GM18505 (cell line): ENCODE measurements at regions not wholly inside any gene's neighbourhood (a gene's known extent, or its start where the extent isn't known, plus 50 kb on each side); places are given as distances from the start of the nearest gene placed in this dataset.
"Not testable (repeated sequence)": the region's sequence is repeated elsewhere in the genome, so short reads cannot be mapped to it uniquely, and the experiment has no call there.

ENCODE experiments used
- ATAC-seq: cut with Tn5 transposase; IDR thresholded peaks from one replicate; pipeline ENCODE4 v1.9.1; 2021; ENCODE audit not compliant: unreplicated experiment
- POLR2A ChIP-seq: IDR thresholded peaks from 4 replicates; pipeline ENCODE4 v1.6.1; 2011; ENCODE audit warnings: borderline replicate concordance; ENCODE audit not compliant: insufficient read depth, insufficient read length; ENCODE audit errors: extremely low read depth

DNA sequence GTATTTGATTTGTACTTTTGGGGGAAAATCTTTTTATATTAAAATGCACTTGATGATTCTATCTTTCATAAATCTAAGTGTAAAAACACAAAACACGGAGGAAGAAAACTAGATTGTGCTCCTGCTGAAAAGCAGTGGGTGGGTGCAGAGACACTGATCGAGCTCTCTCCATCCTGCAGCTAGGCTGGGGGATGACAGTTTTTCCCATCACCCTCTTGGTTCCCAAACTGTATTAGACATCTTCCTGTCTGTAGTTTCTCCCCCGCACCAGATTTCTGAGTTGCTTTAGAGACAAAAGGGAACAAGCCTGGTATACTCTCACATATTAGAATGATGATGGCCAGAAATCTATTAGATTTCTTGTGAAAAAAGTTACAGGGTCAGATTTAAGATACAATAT lies 99.6 kb downstream of the FAM114A2 start:
- no peak for ATAC-seq
- TF ChIP-seq POLR2A = no peak

DNA sequence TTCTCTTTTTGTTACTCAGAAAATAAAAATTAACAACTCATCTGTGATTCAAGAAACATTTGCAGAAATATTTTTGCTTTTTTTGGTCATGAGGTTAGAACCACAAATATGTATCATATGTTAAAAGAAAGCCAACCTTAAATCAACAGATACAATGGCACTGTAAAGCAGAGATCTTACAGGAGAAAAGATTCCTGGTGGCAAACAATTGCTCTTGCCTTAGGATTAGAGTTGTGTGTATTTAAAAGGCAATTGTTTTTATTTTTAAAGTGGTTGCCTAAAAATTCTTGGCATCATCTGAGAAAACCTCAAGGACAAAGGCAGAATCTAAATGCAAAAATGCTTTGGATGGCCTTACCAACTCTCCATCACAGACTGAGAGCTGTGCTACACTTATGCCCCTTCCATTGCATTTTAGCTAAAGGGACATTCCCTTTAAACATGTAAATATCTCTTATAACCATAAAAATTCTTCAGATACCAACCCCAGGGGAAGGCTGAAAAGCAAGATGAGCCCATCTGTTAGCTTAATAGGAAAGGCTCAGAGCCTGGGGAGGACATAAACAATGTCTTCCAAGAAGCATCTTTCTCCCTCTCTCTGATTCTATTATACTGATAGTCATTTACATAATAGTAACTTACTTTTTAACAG lies 100.4 kb downstream of the FAM114A2 start:
- ATAC-seq = no peak
- no peak for TF ChIP-seq POLR2A

DNA sequence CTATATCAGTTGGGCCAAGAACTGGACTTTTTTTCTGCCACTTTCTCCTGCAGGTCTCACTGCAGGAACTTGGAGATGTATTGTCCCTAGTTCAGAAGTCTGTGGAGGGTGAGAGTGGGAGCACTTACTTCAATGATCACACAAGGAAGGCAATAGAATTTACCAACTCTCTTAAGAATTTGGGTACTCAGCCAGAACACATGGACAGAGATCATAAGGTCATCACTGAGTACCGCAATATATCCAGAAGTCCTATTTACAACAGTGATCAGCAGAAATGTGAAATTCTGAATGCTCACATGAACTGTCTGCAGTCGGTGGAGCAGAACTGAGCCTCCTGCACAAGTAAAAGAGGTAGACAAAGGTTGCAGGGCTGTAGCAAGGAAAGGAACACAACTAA lies 101.0 kb downstream of the FAM114A2 start:
- no peak for ATAC-seq
- no peak for TF ChIP-seq POLR2A

DNA sequence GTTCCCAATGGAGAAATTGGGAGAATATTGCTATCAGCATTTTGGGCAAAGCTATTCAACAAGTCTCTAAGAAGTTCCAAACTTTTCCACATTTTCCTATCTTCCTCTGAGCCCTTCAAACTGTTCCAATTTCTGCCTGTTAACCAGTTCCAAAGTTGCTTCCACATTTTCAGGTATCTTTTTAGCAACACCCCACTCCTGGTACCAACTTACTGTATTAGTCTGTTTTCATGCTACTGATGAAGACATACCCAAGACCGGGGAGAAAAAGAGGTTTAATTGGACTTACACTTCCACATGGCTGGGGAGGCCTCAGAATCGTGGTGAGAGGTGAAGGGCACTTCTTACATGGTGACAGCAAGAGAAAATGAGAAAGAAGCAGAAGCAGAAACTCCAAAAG lies 103.6 kb downstream of the FAM114A2 start:
- ATAC-seq = not testable (repeated sequence)

DNA sequence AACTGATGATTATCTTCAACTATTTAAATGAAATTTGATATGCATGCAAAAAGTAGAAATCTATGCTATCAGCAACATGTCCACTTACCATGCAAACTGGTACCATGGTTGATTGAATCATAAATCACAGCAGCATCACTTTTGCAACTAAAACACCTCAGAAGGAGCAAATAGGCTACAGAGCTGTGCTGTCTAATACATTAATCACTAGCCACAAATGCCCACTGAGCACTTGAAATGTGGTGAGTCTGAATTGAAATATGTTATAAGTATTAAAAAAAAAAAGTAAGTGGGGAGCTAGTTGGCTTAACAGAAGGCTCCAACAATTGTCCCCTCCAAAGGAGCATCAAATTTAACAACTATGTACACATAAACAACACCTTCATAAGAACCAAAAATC lies 112.5 kb downstream of the FAM114A2 start:
- no peak for TF ChIP-seq POLR2A
- no peak for ATAC-seq

DNA sequence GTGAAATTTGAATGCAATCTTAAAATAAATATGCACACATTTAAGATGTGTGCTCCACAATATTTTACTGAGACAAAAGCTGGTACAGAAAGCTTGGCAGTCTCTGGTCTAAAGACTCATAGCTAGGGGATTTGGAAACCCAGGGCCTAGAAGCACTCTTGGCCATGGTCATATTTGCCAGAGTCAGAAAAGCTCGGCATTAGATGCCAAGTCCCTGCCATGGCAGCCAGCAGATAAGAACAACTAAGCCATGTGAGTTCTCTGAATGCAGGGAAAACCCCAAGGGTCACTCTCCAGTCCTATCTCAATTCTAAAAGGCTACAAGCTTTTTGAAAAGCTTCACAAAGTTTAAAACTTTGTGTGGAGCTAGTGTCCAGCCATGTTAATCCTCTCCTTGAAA lies 119.5 kb downstream of the FAM114A2 start:
- TF ChIP-seq POLR2A = no peak
- ATAC-seq = no peak

DNA sequence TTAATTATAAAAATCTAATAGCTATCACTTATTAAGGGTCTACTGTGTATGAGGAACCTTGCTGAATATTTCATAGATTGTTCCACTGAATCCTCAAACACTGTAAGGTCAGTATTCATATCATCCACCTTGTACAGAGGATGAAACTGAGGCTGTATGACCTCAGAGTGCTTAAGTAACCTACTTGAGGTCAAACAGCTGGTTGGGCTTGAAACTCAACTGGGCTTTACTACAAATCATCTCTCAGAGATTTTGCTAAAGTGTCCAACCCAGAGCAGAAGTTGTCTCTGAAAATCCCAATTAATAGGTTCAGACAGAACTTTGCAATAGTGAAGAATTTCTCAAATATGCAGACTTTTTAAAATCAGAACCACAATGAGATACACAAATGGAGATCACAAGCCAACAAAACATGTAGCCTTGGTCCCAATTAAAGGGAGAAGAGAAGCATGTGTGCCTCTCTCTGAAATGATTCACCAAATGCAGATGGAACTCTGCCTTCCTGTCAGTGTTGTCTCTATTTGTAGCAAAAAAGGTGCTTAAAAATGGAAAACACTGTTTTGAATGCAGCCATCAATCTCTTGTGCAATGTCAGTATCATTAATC lies 131.4 kb downstream of the FAM114A2 start:
- TF ChIP-seq POLR2A = no peak
- ATAC-seq = no peak

DNA sequence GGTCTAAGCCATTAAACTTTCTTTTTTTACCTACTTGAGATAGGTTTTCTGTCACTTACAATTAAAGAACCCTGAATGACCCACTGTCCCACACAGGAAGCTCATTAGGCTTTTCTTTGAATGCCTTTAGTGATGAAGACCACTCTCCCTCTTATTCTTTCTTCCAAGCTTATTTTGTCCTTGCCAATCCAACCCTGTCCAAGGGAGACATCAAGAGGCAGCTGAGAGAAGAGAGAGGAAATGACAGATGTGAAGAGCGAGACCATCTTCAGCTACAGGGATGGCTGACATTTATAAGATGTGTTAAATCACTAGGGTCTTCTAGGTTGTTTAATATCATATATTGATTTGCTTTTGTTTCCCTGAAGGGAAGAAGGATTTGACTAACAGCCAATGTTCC lies 133.5 kb downstream of the FAM114A2 start:
- no peak for ATAC-seq
- no peak for TF ChIP-seq POLR2A

DNA sequence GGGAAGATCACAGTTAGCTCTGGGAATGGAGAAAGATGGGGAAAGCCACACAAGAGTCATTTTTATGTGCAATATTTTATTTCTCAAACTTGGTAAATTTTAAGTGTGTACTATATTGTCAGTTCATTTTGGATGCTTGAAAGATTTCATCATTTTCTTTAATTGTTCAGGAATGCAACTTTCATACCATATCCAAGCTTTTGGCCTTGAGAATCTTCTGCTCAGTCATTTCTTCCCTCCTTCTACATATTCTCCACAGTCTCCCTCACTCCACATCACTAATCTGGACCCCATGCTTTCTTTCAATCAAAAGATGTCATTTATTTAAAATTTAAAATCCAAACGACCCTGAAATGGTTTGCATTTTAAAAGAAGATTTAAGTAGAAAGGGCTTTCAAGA lies 135.4 kb downstream of the FAM114A2 start:
- ATAC-seq = no peak
- no peak for TF ChIP-seq POLR2A

DNA sequence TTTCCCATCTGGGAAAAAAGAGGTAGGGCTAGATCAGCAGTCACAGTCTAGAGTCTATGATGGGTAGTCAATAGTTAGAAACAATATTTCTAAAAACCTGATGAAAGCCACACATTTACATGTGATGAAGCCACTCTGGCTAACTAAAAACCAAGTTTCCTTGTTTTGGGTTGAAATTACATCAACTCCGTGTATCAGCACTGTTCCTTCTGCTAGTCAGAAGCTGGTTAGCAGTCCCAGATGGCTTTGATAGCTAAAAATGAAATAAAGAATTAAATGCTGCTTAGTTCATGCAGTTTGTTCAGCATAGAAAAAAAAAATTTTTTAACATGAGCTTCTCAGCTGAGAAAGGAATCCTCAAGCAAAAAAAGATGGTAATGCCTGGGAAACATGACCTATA lies 136.7 kb downstream of the FAM114A2 start:
- no peak for ATAC-seq
- TF ChIP-seq POLR2A = no peak

DNA sequence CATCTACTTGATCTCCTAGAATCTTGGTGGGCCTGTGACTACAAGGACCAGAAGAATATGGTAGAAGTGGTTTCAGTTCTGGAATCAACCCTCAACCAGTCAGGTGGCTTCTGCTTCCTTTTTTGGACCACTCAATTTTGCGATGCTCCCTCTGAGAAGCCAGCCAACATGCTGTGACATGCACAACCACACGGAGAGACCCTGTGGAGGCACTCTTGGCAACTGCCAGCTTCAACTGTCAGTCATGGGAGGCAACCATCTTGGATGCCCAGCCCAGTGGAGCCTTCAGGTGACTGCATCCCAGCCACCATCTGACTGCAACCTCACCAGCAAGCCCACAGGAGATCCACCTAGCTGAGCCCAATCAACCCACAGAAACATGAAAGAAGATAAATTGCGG lies 137.3 kb downstream of the FAM114A2 start:
- no peak for TF ChIP-seq POLR2A
- no peak for ATAC-seq

DNA sequence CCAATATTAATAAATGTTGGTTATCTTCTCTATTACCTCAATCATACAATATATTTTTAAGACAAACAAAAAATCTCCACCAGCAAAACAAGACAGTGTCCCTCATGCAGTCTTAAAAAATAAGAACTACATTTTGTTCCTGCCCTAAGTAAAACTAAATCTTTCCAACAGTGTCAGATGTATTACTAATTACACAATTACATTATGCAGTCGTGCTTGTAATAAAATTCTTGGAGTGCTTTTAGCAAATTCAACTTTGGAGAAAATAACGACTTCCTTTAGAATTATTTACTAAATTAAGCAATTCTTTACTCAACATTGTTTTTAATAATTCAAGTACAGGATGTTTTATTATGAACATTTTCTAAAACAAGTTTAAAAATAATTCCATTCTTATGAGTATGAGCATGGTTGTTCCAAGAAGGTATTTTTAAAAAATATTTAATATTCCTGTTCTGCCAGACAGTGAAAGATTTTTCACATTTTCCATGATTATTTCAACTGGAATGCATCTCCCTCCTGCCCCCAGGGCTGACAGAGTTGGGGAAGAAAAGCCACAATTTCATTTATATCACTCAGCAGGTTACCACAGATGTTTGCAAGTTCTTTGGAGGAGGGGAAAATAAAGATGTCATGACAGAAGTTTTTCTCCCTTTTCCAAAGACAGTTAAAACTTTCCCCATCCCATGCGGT lies 137.9 kb downstream of the FAM114A2 start:
- no peak for TF ChIP-seq POLR2A
- no peak for ATAC-seq

DNA sequence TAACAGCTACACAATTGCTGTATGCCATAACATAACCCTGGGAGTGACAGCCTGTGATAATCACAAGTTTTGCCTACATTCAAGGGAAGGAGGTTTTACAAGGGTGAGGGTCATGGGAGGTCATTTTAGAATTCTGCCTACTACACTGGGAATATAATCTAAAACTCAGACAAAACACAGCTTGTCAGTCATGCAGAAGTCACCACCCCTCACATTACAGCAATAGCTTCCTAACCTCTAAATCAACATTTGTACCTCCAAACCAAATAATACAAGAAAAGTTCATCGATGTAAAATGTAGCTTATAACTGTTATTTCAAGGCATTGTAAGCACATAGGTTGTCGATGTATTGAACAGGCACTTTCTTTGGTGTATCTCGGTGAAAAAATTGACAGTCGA lies 139.0 kb downstream of the FAM114A2 start:
- TF ChIP-seq POLR2A = no peak
- no peak for ATAC-seq

DNA sequence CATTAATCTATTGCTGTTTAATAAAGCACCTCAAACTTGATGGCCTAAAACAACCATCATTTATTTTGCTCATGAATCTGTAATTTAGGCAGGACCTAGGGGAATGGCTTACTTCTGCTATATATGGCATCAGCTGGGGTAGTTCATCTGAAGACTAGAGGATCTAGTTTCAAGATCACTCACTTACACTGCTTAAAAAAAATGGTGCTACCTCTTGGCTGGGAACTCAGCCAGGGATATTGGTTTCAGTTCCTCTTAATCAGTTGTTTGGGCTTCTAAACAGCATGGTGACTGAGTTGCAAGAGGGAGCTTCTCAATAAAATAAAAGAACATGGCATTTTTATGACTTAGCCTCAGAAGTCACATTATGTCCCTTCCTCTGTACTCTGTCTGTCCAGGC lies 142.0 kb downstream of the FAM114A2 start:
- no peak for TF ChIP-seq POLR2A
- ATAC-seq = peak; percentile 99
